Left ventricle myocardium inferior (tissue), 1 donor: ENCODE measurements at regions not wholly inside any gene's neighbourhood (a gene's known extent, or its start where the extent isn't known, plus 50 kb on each side); places are given as distances from the start of the nearest gene placed in this dataset.
A peak's percentile ranks its signal among the peaks of the same experiment; 100 is the strongest.
"Not testable (repeated sequence)": the region's sequence is repeated elsewhere in the genome, so short reads cannot be mapped to it uniquely, and the experiment has no call there.

Experiments
- DNase-seq: peaks from one replicate; pipeline ENCODE4 v3.0.0-alpha.2; 2020
- H3K27ac ChIP-seq: fragments of 200-600 bp; replicated peaks from 2 replicates; pipeline ENCODE4 v1.8.0; 2021
- H3K27me3 ChIP-seq: fragments of 200-600 bp; 2 replicates; pipeline ENCODE4 v1.8.0; 2021; ENCODE audit warnings: low read depth
- H3K36me3 ChIP-seq: fragments of 200-600 bp; 2 replicates; pipeline ENCODE4 v1.8.0; 2021
- H3K4me1 ChIP-seq: fragments of 200-600 bp; 2 replicates; pipeline ENCODE4 v1.8.0; 2021
- H3K4me3 ChIP-seq: fragments of 200-600 bp; 2 replicates; pipeline ENCODE4 v1.8.0; 2021; ENCODE audit warnings: mild to moderate bottlenecking, moderate library complexity
- H3K9me3 ChIP-seq: fragments of 200-600 bp; replicated peaks from 2 replicates; pipeline ENCODE4 v1.8.0; 2021
- CTCF ChIP-seq: fragments of 200-600 bp; IDR thresholded peaks from 2 replicates; pipeline ENCODE4 v1.8.0; 2021; ENCODE audit warnings: antibody characterized with exemption, mild to moderate bottlenecking, borderline replicate concordance
- intact Hi-C: fragments of 100-400 bp; cut with micrococcal nuclease; formaldehyde crosslinking; loops from one replicate; pipeline ENCODE4 v1.11.0; 2022
- donor health status: DM: no; HTN: yes; CAD: no; lungs with severe emphysema.

GRCh38 chr5:67799732-67800234 lies 415.8 kb upstream of the PIK3R1 start:
- Histone ChIP-seq H3K9me3 (no peaks in the 10 kb centered on the region), H3K4me3 (no peak overlapping the region), H3K27me3 (no peaks in the 10 kb centered on the region), H3K27ac (peak overlapping the region; percentile 78), H3K4me1 (peaks cover 15% of the 10 kb centered on the region), H3K36me3 (no peaks in the 10 kb centered on the region)
- DNase-seq = no peak
- intact Hi-C loops = no loop called here
- TF ChIP-seq CTCF = no peak

GRCh38 chr5:67798470-67798869 lies 417.1 kb upstream of the PIK3R1 start:
- H3K4me3 ChIP-seq, H3K27me3 ChIP-seq, H3K36me3 ChIP-seq, H3K9me3 ChIP-seq, DNase-seq, intact Hi-C loops: not testable (repeated sequence)
- H3K4me1 ChIP-seq = peaks cover 15% of the 10 kb centered on the region
- H3K27ac ChIP-seq = peak overlapping the region; percentile 78

GRCh38 chr5:67795781-67796477 lies 419.6 kb upstream of the PIK3R1 start:
- intact Hi-C loops = no loop called here
- Histone ChIP-seq H3K9me3 (no peaks in the 10 kb centered on the region), H3K4me1 (peaks cover 15% of the 10 kb centered on the region), H3K27me3 (no peaks in the 10 kb centered on the region), H3K36me3 (no peaks in the 10 kb centered on the region), H3K4me3 (no peak overlapping the region), H3K27ac (peak overlapping the region; percentile 78)
- DNase-seq = no peak
- TF ChIP-seq CTCF = no peak

GRCh38 chr5:67793966-67794365 lies 421.6 kb upstream of the PIK3R1 start:
- Histone ChIP-seq H3K4me3 (no peak overlapping the region), H3K27me3 (no peaks in the 10 kb centered on the region), H3K9me3 (no peaks in the 10 kb centered on the region), H3K36me3 (no peaks in the 10 kb centered on the region), H3K27ac (peak overlapping the region; percentile 78), H3K4me1 (no peaks in the 10 kb centered on the region)
- TF ChIP-seq CTCF = no peak
- intact Hi-C loops = no loop called here
- no peak for DNase-seq

GRCh38 chr5:67793418-67793817 lies 422.1 kb upstream of the PIK3R1 start:
- intact Hi-C loops = no loop called here
- Histone ChIP-seq H3K36me3 (no peaks in the 10 kb centered on the region), H3K4me1 (no peaks in the 10 kb centered on the region), H3K9me3 (no peaks in the 10 kb centered on the region), H3K4me3 (no peak overlapping the region), H3K27ac (peak overlapping the region; percentile 71), H3K27me3 (no peaks in the 10 kb centered on the region)
- TF ChIP-seq CTCF = no peak
- DNase-seq = no peak

GRCh38 chr5:67792891-67793290 lies 422.7 kb upstream of the PIK3R1 start:
- intact Hi-C loops = no loop called here
- no peaks in the 10 kb centered on the region for H3K27me3 ChIP-seq
- H3K27ac ChIP-seq = peak overlapping the region; percentile 71
- H3K36me3 ChIP-seq = no peaks in the 10 kb centered on the region
- TF ChIP-seq CTCF = no peak
- H3K4me3 ChIP-seq = no peak overlapping the region
- DNase-seq = peak; percentile 75
- no peaks in the 10 kb centered on the region for H3K4me1 ChIP-seq
- H3K9me3 ChIP-seq = no peaks in the 10 kb centered on the region
